ENCODE measurements at regions not wholly inside any gene's neighbourhood (a gene's known extent, or its start where the extent isn't known, plus 50 kb on each side); places are given as distances from the start of the nearest gene placed in this dataset.
"Not testable (repeated sequence)": the region's sequence is repeated elsewhere in the genome, so short reads cannot be mapped to it uniquely, and the experiment has no call there.

GRCh38 chr9:102244916-102245315 lies 506.5 kb upstream of the GRIN3A start:
- TF ChIP-seq CTCF (IDR thresholded peaks at IDR 0.05) (no peak), POLR2A (IDR thresholded peaks at IDR 0.05) (no peak), EP300 (IDR thresholded peaks at IDR 0.05) (no peak)
- no peaks in the 10 kb centered on the region for H3K4me1 ChIP-seq
- no peak overlapping the region for H3K27ac ChIP-seq
- ATAC-seq: no peak
- WGBS, 2 donors (ENCODE audit: low coverage in 1 of 2): 68 to 75% methylated on average over 4 of the region's 4 CpGs
- H3K4me3 ChIP-seq: no peak overlapping the region
- H3K9me3 ChIP-seq: no peaks in the 10 kb centered on the region
- no peaks in the 10 kb centered on the region for H3K36me3 ChIP-seq
- H3K27me3 ChIP-seq: no peaks in the 10 kb centered on the region

- 54 to 79% methylated on average over 3 to 4 of the region's 4 CpGs for WGBS, 2 donors (ENCODE audit: low coverage in 1 of 2)
- no peak for ATAC-seq
- no peak for TF ChIP-seq EP300 (IDR thresholded peaks at IDR 0.05)
- TF ChIP-seq CTCF (IDR thresholded peaks at IDR 0.05): no peak
- no peak for TF ChIP-seq POLR2AphosphoS5 (IDR thresholded peaks at IDR 0.05)
- TF ChIP-seq POLR2A (IDR thresholded peaks at IDR 0.05): no peak
- no peak overlapping the region for H3K4me3 ChIP-seq
- no peaks in the 10 kb centered on the region for H3K4me1 ChIP-seq
- H3K27ac ChIP-seq: no peak overlapping the region
- no peaks in the 10 kb centered on the region for H3K27me3 ChIP-seq
- no peaks in the 10 kb centered on the region for H3K9me3 ChIP-seq
- no peaks in the 10 kb centered on the region for H3K36me3 ChIP-seq
Measured at GRCh38 chr9:102237520-102237919, 499.1 kb upstream of the GRIN3A start.

- H3K27me3 ChIP-seq: no peaks in the 10 kb centered on the region
- no peaks in the 10 kb centered on the region for H3K36me3 ChIP-seq
- H3K27ac ChIP-seq: no peak overlapping the region
- H3K4me3 ChIP-seq: no peak overlapping the region
- TF ChIP-seq CTCF (IDR thresholded peaks at IDR 0.05) (no peak), POLR2A (IDR thresholded peaks at IDR 0.05) (no peak), POLR2AphosphoS5 (IDR thresholded peaks at IDR 0.05) (no peak), EP300 (IDR thresholded peaks at IDR 0.05) (no peak)
- no peaks in the 10 kb centered on the region for H3K4me1 ChIP-seq
- no peak for ATAC-seq
- no peaks in the 10 kb centered on the region for H3K9me3 ChIP-seq
- WGBS, 2 donors (ENCODE audit: low coverage in 1 of 2): 21% methylated on average over 1 of the region's 1 CpG; no CpG with 5 or more reads in 1 of the 2 donors
Measured at GRCh38 chr9:102237094-102237493, 498.6 kb upstream of the GRIN3A start.

GRCh38 chr9:102227416-102227815 lies 489.0 kb upstream of the GRIN3A start:
- not testable (repeated sequence) for H3K27ac ChIP-seq, H3K27me3 ChIP-seq, H3K36me3 ChIP-seq, H3K9me3 ChIP-seq, H3K4me1 ChIP-seq, H3K4me3 ChIP-seq, ATAC-seq
- WGBS, 2 donors (ENCODE audit: low coverage in 1 of 2): 84 to 88% methylated on average over 2 to 4 of the region's 4 CpGs

- ATAC-seq: no peak
- TF ChIP-seq EP300 (IDR thresholded peaks at IDR 0.05): no peak
- no peak for TF ChIP-seq POLR2A (IDR thresholded peaks at IDR 0.05)
- no peak for TF ChIP-seq POLR2AphosphoS5 (IDR thresholded peaks at IDR 0.05)
- H3K4me1 ChIP-seq: no peaks in the 10 kb centered on the region
- no peaks in the 10 kb centered on the region for H3K27me3 ChIP-seq
- no peaks in the 10 kb centered on the region for H3K9me3 ChIP-seq
- no peak overlapping the region for H3K27ac ChIP-seq
- H3K4me3 ChIP-seq: no peak overlapping the region
- no peaks in the 10 kb centered on the region for H3K36me3 ChIP-seq
- WGBS, 2 donors (ENCODE audit: low coverage in 1 of 2): 67 to 83% methylated on average over 1 of the region's 1 CpG
Measured at GRCh38 chr9:102225841-102226441, 487.5 kb upstream of the GRIN3A start.

GRCh38 chr9:102223320-102224136 lies 485.1 kb upstream of the GRIN3A start:
- H3K4me1 ChIP-seq, H3K27me3 ChIP-seq, H3K27ac ChIP-seq, H3K4me3 ChIP-seq, ATAC-seq, H3K9me3 ChIP-seq, H3K36me3 ChIP-seq: not testable (repeated sequence)
- 70 to 83% methylated on average over 9 to 17 of the region's 27 CpGs for WGBS, 2 donors (ENCODE audit: low coverage in 1 of 2)
